Neural cell (in vitro differentiated cells): ENCODE measurements at regions not wholly inside any gene's neighbourhood (a gene's known extent, or its start where the extent isn't known, plus 50 kb on each side); places are given as distances from the start of the nearest gene placed in this dataset.

Experiments
- CTCF ChIP-seq: fragments of 450-650 bp; IDR thresholded peaks from 2 replicates; pipeline ENCODE4 v1.5.1; 2014; ENCODE audit warnings: antibody characterized with exemption, mild to moderate bottlenecking, moderate library complexity; ENCODE audit not compliant: poor library complexity, severe bottlenecking
- EP300 ChIP-seq: fragments of 450-650 bp; conservative IDR thresholded peaks from 2 replicates; pipeline ENCODE4 v1.6.1; 2014; ENCODE audit warnings: antibody characterized with exemption, mild to moderate bottlenecking, moderate library complexity; ENCODE audit not compliant: poor library complexity, severe bottlenecking
- POLR2AphosphoS5 ChIP-seq: IDR thresholded peaks from 2 replicates; pipeline ENCODE4 v1.6.1; 2012
- REST ChIP-seq: IDR thresholded peaks from 2 replicates; pipeline ENCODE4 v1.6.1; 2012; ENCODE audit warnings: borderline replicate concordance

DNA sequence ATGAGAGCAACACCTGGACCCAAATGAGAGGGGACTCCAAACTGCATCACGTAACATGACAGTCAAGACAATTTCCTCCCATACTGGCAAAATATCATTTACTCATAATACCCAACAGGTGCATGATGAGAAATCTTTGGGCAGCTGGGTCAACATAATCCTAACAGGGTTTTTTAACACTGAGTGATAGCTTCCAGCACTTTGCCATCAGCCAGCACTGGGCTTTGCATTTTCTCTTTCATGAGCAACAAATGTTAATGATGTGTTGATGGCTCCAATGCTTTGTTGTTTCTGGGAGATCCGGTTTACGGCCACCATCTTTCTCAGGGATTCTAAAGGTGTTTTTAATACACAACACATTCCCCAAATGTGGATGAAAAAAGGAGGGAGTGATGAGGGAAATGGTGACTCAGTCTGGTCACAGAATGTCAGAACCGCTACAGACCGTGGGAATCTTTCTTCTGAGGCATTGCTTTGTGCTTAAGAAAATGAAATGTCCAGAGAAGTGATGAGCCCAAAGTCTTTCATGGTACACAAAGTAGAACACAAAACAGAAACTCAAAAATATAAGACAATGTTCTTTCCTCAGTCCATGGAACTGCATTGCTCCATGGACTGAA, 705.7 kb upstream of the IGFBP3 start:
- TF ChIP-seq REST (no peak), CTCF (no peak), POLR2AphosphoS5 (no peak), EP300 (no peak)
